Coronary artery (tissue), 2 donors: ENCODE measurements at regions not wholly inside any gene's neighbourhood (a gene's known extent, or its start where the extent isn't known, plus 50 kb on each side); places are given as distances from the start of the nearest gene placed in this dataset.

Experiments
- DNase-seq: peaks from one replicate; pipeline ENCODE4 v3.0.0-alpha.2; 2017; ENCODE audit warnings: low spot score
- H3K27ac ChIP-seq, 2 donors: fragments of 200-600 bp; sonication (generic); one replicate each; pipeline ENCODE4 v1.5.1; 2016 to 2019
- H3K4me3 ChIP-seq: fragments of 200-600 bp; sonication (generic); 2 replicates; pipeline ENCODE4 v1.5.1; 2016; ENCODE audit warnings: mild to moderate bottlenecking, moderate library complexity
- TF ChIP-seq, protein P1 (sequence below): fragments of 200-600 bp; sonication (generic); IDR thresholded peaks from one replicate; pipeline ENCODE4 v1.5.1; 2019; ENCODE audit warnings: antibody characterized with exemption

DNA sequence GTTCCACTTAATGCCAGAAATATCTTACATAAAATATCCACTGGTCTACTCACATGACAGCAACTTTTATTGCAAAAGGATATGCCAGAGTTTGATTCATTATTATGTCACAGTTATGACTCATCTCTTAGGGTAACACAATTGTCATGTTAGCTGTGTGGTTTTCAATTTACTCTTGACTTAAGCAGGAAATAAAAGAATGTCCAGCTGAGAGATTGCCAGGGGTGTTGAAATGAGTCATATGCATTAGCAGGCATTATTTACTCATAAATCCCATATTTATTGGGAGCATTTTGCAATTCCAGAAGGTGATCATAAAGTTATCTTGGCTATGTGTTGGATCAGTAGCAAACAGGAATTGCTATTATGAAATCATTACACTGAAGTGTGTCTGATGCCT lies 1164.6 kb upstream of the CDH18 start:
- no peak overlapping the region for H3K4me3 ChIP-seq
- TF ChIP-seq, protein P1, sequence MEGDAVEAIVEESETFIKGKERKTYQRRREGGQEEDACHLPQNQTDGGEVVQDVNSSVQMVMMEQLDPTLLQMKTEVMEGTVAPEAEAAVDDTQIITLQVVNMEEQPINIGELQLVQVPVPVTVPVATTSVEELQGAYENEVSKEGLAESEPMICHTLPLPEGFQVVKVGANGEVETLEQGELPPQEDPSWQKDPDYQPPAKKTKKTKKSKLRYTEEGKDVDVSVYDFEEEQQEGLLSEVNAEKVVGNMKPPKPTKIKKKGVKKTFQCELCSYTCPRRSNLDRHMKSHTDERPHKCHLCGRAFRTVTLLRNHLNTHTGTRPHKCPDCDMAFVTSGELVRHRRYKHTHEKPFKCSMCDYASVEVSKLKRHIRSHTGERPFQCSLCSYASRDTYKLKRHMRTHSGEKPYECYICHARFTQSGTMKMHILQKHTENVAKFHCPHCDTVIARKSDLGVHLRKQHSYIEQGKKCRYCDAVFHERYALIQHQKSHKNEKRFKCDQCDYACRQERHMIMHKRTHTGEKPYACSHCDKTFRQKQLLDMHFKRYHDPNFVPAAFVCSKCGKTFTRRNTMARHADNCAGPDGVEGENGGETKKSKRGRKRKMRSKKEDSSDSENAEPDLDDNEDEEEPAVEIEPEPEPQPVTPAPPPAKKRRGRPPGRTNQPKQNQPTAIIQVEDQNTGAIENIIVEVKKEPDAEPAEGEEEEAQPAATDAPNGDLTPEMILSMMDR: no peak
- no peak overlapping the region for H3K27ac ChIP-seq
- DNase-seq: no peak

DNA sequence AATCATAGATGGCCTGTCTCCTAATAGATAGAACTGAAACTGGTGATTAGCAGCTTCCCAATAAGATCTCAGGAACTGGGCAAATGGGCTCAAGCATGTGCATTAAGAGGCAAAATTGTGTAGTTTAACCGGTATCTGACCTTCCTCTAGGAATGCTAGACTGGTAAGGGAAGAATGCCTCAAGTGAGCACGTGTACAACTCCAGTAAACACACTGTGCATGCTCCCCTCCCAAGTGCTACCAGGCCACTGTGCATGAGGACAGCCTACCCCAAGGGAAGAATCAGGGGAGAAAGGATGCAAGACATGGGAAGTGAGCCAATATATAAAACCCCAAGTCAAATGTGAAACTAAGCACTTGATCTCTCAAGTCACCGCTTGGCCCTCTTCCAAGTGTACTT lies 1157.4 kb upstream of the CDH18 start:
- DNase-seq: no peak

DNA sequence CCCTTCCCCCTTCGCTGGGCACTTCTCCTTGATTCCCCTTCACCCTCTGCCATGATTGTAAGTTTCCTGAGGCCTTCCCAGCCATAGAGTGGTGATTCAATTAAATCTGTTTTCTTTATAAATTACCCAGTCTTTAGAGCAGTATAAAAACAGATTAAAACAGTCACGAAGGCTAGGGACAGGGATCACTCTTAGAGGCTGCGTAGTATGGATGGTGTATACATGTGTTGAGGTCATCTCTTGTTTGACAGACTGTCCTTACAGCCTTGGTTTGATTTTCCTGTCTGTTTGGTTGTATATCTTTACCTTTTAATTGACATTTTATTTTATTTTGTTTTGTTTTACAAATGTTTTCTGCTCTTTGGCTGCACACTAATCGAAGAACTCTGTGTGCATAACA lies 1155.7 kb upstream of the CDH18 start:
- no peak overlapping the region for H3K4me3 ChIP-seq
- DNase-seq: no peak
- TF ChIP-seq, protein P1: no peak
- no peak overlapping the region for H3K27ac ChIP-seq

More for the DNA sequence above, 1157.4 kb upstream of the CDH18 start:
- TF ChIP-seq, protein P1: no peak
- Histone ChIP-seq H3K27ac (no peak overlapping the region), H3K4me3 (no peak overlapping the region)

DNA sequence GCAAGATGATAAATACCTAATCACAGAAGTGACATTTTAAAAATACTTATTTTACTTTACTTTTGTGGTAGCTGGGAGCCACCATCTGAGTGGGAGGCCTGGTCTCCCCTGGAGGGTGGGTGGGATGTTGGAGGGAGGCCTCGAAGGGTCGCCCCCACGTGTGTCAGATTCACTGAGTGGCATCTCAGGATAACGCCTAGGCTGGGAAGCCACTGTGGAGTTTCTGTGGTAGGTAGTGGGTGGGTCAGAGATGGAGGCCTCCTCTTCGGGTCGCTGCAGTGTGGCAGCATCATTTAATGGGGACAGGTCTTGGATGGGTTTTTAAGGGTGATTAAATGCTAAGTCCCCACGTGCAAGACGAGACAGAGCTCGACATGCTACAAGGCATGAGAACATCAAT lies 1154.8 kb upstream of the CDH18 start:
- no peak overlapping the region for H3K27ac ChIP-seq
- no peak overlapping the region for H3K4me3 ChIP-seq
- DNase-seq: no peak
- TF ChIP-seq, protein P1: no peak

DNA sequence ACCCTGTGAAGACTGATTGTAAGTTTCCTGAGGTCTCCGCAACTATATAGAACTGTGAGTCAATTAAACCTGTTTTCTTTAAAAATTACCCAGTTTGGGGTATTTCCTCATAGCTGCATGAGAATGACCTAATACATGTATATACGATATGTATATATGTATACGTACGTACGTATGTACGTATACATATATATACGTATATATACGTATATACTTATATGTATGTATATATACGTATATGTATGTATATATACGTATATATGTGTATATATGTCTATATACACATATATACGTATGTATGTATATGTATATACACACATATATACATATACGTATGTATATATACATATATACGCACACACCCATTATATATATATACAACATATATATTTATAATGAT lies 1153.0 kb upstream of the CDH18 start:
- DNase-seq: no peak
- no peak overlapping the region for H3K27ac ChIP-seq

DNA sequence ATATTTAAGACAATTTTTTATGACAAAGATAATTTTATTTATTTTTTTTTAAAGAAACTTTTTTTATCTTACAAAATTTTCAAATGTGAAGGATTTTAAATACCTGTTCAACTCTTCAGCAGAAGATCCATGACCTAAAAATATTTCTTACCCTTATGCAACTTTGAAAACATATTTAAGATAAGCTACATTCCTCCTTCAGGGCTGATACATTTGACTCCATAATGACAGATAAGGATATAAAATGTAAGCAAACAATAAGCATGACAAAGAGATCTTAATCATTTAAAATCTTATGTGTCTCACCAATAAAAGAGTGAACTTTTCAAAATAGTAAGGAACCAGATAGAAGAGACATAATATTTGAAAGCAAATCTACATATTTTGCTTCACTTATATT lies 1138.2 kb upstream of the CDH18 start:
- TF ChIP-seq, protein P1: no peak
- H3K4me3 ChIP-seq: no peak overlapping the region
- no peak overlapping the region for H3K27ac ChIP-seq
- no peak for DNase-seq

More for the DNA sequence above, 1153.0 kb upstream of the CDH18 start:
- TF ChIP-seq, protein P1: no peak
- H3K4me3 ChIP-seq: no peak overlapping the region

DNA sequence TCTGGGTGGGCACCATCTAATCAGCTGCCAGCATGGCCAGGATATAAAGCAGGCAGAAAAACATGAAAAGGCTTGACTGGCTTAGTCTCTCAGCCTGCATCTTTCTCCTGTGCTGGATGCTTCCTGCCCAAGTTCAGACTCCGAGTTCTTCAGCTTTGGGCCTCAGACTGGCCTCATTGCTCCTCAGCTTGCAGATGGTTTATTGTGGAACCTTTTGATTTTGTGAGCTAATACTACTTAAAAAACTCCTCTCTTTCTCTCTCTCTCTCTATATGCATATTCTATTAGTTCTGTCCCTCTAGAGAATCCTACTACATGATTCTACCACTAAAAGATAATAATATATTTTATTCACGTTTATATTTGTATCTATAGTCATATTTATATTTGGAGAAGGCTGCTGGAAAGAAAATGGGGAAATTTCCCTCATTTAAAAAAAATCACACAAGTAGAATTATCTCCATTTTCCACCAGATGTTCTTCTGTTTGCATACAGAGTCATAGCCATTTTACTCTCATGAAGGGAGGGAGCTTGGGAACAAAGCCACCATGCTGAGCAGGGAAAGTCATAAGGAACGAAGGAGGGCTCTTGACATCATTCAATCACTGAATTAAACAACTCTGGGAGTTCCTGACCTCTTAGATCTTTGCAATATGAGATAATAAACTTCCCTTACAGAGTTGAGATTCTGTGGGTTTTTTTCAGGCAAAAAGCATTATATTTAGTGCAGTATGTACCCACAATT lies 1137.4 kb upstream of the CDH18 start:
- Histone ChIP-seq H3K4me3 (no peak overlapping the region), H3K27ac (no peak overlapping the region)
- TF ChIP-seq, protein P1: no peak
- no peak for DNase-seq
